HUES64 (cell line): ENCODE measurements at regions not wholly inside any gene's neighbourhood (a gene's known extent, or its start where the extent isn't known, plus 50 kb on each side); places are given as distances from the start of the nearest gene placed in this dataset.

Experiments
- H3K27ac ChIP-seq: 2 replicates; pipeline ENCODE4 v1.7.0; 2013; ENCODE audit warnings: low read depth, low read length, inconsistent platforms
- H3K27me3 ChIP-seq: 2 replicates; pipeline ENCODE4 v1.6.1; 2013; ENCODE audit warnings: mild to moderate bottlenecking, low read length; ENCODE audit not compliant: insufficient read depth
- H3K36me3 ChIP-seq: 2 replicates; pipeline ENCODE4 v1.6.1; 2013; ENCODE audit warnings: mild to moderate bottlenecking, low read length; ENCODE audit not compliant: insufficient read depth
- H3K4me1 ChIP-seq: 2 replicates; pipeline ENCODE4 v1.6.1; 2013; ENCODE audit warnings: mild to moderate bottlenecking, low read length, moderate library complexity; ENCODE audit not compliant: insufficient read depth
- H3K4me3 ChIP-seq: 2 replicates; pipeline ENCODE4 v1.5.1; 2013; ENCODE audit warnings: mild to moderate bottlenecking, low read length, moderate library complexity
- H3K9ac ChIP-seq: 2 replicates; pipeline ENCODE4 v1.6.1; 2013; ENCODE audit warnings: mild to moderate bottlenecking, low read depth, low read length
- H3K9me3 ChIP-seq: 2 replicates; pipeline ENCODE4 v1.6.1; 2013; ENCODE audit warnings: low read depth, low read length; ENCODE audit not compliant: insufficient read depth
- WGBS: fragments of 150-250, 120-280 bp; methylation state at CpG from one replicate; pipeline ENCODE4 v1.1.7; 2013; ENCODE audit warnings: missing lambda C conversion rate; 5-methylcytosine and 5-hydroxymethylcytosine counted together

DNA sequence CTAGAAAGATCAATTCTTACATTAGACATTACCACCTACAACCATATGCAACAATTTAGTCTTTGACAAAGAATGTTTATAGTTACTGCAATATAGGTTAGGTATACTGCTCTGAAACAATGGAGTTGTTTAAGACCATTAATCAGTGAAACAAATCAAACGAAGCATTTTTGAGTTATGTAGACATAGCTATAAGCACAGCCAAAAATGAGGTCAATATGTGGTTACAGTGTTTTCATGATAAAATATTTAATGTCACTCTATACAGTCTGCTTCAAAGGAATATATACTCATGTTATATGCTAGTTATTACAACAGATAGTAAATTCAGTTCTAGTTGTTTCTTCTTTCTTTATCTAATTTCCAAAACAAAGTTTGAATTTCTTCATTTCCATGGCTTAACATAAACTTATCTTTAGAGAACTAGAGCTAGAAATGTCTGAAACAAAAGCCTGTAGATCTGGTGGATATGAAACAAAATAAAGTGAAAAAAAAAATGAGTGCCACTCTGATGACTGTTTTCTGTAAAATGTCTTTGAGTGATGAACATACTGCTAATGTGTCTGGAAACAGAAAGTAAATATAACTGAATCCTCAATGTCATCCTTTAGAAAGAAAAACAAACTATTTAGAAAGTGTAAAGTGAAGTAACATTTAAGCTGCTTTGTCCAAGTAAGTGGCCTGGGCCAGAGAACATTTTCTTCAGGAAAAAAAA, 809.0 kb downstream of the FAT4 start:
- H3K27me3 ChIP-seq, result no peaks in the 10 kb centered on the region
- H3K4me3 ChIP-seq, result no peak overlapping the region
- no peaks in the 10 kb centered on the region for H3K9me3 ChIP-seq
- no peaks in the 10 kb centered on the region for H3K36me3 ChIP-seq
- H3K4me1 ChIP-seq, result no peaks in the 10 kb centered on the region
- H3K9ac ChIP-seq, result no peak overlapping the region
- no peak overlapping the region for H3K27ac ChIP-seq
- WGBS, result 100% methylated on average over 1 of the region's 1 CpG

DNA sequence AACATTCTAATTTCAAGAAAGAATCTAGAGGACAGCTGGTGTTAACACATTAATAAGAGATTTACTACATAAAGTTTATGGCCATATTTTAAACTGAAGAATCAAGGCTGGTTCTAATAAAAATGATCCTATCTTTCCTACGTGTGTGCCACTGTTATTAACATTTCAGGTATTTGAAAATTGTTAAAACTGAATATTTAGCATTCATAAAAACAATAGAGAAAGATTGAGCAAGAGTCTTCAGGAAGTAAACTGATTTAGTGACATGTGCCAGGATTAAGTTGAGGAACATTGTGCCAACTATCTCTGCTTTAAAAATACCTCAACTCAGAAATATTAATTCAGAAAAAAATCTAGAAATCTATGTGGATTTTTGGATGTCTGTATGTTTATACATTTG, 810.1 kb downstream of the FAT4 start:
- no peaks in the 10 kb centered on the region for H3K4me1 ChIP-seq
- H3K27ac ChIP-seq, result no peak overlapping the region
- no peak overlapping the region for H3K9ac ChIP-seq
- no CpG with 5 or more reads among the region's 1 CpG for WGBS
- no peak overlapping the region for H3K4me3 ChIP-seq
- no peaks in the 10 kb centered on the region for H3K36me3 ChIP-seq
- no peaks in the 10 kb centered on the region for H3K9me3 ChIP-seq
- H3K27me3 ChIP-seq, result no peaks in the 10 kb centered on the region

DNA sequence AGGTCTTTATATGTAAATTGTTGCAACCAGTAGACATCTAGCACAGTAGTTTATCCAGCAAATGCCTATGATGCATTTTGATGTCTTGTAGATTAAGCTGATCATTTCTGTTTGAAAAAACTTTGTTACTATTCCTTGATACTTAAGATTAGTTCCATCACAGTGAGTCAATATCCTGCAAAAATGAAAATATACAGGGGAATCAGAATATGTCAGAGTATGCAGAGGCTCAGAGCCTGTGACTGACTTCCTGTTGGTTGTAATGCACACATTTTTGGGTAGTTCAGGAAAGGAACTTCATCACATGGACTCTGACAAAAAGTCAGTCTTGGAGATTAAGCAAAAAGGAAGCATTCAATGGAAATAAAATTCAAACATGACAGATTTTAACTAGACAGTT, 815.5 kb downstream of the FAT4 start:
- Histone ChIP-seq H3K9ac (no peak overlapping the region), H3K4me1 (no peaks in the 10 kb centered on the region), H3K27ac (no peak overlapping the region), H3K36me3 (no peaks in the 10 kb centered on the region), H3K27me3 (no peaks in the 10 kb centered on the region), H3K9me3 (peaks cover 27% of the 10 kb centered on the region; the same call in 1 of the 2 replicates), H3K4me3 (no peak overlapping the region)

DNA sequence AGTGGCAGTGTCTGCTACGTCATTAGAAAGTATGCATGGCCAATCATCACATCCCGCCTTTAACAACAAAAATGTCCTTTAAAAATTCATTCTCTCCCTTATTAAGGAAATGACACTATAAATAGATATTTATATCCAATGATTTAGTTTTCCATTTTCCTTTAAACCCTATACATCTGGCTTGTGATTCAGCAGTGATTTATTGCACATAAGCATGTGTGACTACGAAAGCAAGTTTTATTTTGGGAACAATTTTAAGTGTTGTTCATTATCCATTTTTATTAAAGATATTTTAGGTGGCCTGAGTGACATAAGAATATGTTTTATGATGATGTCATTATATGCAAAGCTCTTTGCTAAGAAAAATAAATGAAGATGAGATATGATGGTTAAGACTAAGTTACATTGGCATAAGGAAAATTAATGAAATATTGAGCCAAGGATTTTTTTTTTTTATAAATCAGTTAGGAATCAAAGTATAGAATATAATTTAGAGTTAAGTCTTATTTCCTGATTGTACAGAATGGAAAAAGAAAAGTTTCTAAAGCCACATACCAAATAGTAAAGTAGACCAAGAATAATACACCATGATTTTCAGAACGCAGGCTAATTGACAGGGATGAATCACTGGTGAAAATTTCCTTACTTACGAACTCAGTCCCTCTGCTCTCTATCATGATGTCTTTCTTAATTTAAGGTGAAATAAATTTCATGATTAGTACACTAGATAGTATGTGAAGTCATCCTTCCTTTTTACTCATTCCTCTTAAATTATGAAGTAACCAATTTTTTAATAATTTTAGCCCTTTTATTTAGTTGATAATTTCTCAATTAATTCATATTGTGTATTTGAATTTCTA, 822.4 kb downstream of the FAT4 start:
- 96% methylated on average over 4 of the region's 5 CpGs for whole genome bisulfite sequencing

DNA sequence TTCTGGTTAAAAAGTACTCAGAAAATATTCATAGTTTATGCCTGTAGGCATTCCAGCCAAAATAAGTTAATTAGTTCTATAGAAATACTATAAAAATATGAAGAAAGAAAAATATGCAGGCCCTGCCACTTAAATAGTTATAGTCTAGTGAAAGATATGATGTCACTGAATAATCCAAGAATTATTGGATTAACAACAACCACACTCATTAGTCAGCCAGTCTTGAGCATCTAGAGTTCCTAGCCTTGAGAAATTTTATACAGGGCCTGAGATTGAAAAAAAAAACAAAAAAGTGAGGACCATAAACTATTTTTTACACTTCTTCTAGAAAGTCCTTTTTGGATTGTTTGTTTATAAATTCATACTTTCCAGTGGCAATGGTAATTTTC, 823.0 kb downstream of the FAT4 start:
- Histone ChIP-seq H3K36me3 (no peaks in the 10 kb centered on the region), H3K27me3 (no peaks in the 10 kb centered on the region), H3K4me3 (no peak overlapping the region), H3K9ac (no peak overlapping the region), H3K27ac (no peak overlapping the region), H3K9me3 (peaks cover 23% of the 10 kb centered on the region; the same call in 1 of the 2 replicates), H3K4me1 (no peaks in the 10 kb centered on the region)

More for the DNA sequence above, 822.4 kb downstream of the FAT4 start:
- Histone ChIP-seq H3K4me3 (no peak overlapping the region), H3K4me1 (no peaks in the 10 kb centered on the region), H3K27me3 (no peaks in the 10 kb centered on the region), H3K36me3 (no peaks in the 10 kb centered on the region), H3K9me3 (peaks cover 23% of the 10 kb centered on the region; the same call in 1 of the 2 replicates), H3K9ac (no peak overlapping the region), H3K27ac (no peak overlapping the region)

DNA sequence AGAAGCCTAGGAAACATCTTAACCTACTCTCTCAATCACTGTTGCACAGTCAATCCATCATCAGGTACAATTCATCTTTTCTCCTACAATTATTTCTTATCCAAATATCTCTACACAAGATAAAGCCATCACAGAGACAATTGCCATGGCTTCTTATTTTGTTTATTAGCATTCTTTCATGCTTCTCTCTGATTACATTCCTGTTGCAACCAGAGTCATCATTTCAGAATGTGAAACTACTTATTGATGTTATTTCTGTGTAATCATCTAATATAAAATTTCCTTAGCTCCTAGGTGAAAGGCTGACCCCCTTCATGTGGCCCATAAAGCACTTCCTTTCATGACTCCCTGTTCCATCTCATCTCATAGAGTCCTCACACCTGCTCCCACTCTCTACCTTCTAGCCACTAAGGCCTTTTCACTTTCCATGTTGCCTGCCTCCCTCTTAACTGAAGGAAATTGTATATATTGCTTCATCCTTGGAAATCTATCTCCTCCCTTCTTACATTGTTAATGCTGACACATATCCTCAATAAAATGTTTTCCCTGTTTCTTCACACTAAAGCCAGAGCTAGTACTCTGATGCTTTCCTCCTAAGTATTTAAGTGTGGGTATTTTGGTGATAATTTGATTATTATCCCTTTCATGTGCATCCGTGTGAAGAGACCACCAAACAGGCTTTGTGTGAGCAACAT, 829.9 kb downstream of the FAT4 start:
- no peaks in the 10 kb centered on the region for H3K4me1 ChIP-seq
- no peaks in the 10 kb centered on the region for H3K9me3 ChIP-seq
- H3K27ac ChIP-seq, result no peak overlapping the region
- no peaks in the 10 kb centered on the region for H3K36me3 ChIP-seq
- no peak overlapping the region for H3K9ac ChIP-seq
- no peaks in the 10 kb centered on the region for H3K27me3 ChIP-seq
- 93% methylated on average over 1 of the region's 1 CpG for WGBS
- H3K4me3 ChIP-seq, result no peak overlapping the region

DNA sequence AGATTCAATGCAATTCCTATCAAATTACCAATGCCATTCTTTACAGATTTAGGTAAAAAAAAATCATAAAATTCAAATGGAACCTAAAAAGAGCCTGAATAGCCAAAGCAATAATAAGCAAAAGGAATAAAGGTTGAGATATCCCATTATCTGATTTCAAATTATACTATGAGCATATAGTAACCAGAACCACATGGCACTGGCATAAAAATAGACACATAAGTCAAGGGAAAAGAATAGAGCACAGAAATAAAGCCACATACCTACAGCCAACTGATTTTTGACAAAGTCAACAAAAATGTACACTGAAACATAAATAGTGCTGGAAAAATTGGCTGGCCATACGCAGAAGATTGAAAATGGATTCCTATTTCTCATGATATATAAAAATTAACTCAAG, 853.7 kb downstream of the FAT4 start:
- Histone ChIP-seq H3K9ac (no peak overlapping the region), H3K27ac (no peak overlapping the region), H3K4me3 (no peak overlapping the region), H3K27me3 (no peaks in the 10 kb centered on the region), H3K9me3 (peaks cover 9% of the 10 kb centered on the region; the same call in 1 of the 2 replicates), H3K36me3 (no peaks in the 10 kb centered on the region), H3K4me1 (no peaks in the 10 kb centered on the region)
- no CpG with 5 or more reads among the region's 1 CpG for WGBS

DNA sequence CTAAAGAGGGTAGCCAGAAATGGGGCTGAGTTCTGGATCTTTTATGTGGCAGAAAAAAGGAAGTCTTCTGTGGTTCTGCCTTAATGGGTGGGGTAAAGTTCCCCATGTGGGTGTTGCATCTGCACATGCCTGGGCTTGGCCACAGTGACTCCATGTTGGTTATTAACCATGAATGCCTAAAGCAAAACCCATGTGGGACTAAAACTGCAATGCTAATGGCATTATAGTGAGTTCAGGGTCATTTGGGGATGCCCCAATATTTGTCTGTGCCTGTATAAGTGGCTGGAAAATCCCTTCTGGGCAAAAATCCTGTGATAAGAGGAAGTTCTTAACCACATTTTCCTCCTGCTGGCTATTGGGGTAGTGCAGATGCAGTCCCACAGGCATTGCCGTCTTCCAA, 857.4 kb downstream of the FAT4 start:
- no peak overlapping the region for H3K9ac ChIP-seq
- no peaks in the 10 kb centered on the region for H3K36me3 ChIP-seq
- peaks cover 9% of the 10 kb centered on the region; the same call in 1 of the 2 replicates for H3K9me3 ChIP-seq
- no peak overlapping the region for H3K27ac ChIP-seq
- H3K4me3 ChIP-seq, result no peak overlapping the region
- no peaks in the 10 kb centered on the region for H3K4me1 ChIP-seq
- H3K27me3 ChIP-seq, result no peaks in the 10 kb centered on the region
- WGBS, result 93% methylated on average over 1 of the region's 1 CpG

DNA sequence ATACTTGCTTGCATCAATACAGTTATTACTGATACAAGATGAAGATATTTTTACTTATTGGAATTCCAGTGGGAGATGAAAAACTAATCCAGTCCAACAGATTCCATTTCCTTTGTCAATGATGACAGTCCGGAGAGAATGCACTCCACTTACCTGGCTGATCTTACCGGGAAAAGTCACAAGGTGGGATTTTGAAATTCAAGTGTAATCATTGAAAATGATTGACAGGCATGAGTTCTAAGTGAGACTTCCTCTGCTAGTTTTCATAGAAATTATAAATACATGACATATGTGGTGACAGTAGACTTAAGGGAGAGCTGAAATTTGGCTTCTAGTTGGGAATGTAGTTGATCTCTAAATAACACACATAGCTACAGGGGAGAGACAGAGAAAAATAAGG, 859.9 kb downstream of the FAT4 start:
- Histone ChIP-seq H3K4me3 (no peak overlapping the region), H3K9ac (no peak overlapping the region), H3K27ac (no peak overlapping the region), H3K4me1 (no peaks in the 10 kb centered on the region), H3K27me3 (no peaks in the 10 kb centered on the region), H3K36me3 (no peaks in the 10 kb centered on the region), H3K9me3 (peaks cover 9% of the 10 kb centered on the region; the same call in 1 of the 2 replicates)
- WGBS, result 94% methylated on average over 2 of the region's 2 CpGs

DNA sequence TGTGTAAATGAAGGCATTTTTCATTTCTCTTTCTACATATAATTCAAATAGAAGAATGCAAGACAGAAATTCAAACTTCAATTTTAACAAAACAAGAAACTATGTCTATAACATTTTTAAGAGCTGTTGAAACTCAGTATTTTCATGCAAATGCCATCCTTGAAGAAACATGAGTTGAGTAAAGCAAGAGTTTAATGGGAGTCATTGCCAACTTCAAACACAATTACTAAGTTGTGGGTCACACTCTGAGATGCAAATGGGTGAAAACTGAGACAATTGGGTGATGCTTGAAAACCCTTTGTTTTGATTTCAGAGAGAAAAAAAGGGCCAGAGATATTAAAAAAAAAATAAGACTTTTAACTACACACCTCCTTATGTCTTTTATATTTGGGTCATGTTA, 865.9 kb downstream of the FAT4 start:
- H3K4me3 ChIP-seq, result no peak overlapping the region
- no peak overlapping the region for H3K9ac ChIP-seq
- H3K9me3 ChIP-seq, result no peaks in the 10 kb centered on the region
- H3K27ac ChIP-seq, result no peak overlapping the region; the same call in 1 of the 2 replicates
- H3K36me3 ChIP-seq, result no peaks in the 10 kb centered on the region
- H3K27me3 ChIP-seq, result no peaks in the 10 kb centered on the region
- H3K4me1 ChIP-seq, result peaks cover 12% of the 10 kb centered on the region

DNA sequence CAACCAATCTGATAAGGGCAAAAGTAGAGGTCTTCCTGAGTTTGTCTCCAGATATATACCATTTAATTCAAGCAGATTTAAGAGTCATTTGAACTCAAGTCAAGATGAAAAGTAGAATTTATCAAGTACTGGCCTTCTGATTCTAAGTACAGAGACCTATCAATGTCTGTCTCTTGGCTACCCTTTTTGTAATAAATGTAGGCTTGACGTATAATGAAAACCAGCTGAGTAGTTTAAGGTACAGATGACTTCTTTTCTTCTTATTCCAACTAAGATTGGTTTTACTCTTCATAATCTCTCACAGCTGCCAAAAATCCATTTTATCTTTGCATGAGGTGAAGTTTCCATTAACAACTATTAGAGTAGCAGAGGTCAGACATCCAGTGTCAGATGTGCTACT, 867.6 kb downstream of the FAT4 start:
- no peaks in the 10 kb centered on the region for H3K27me3 ChIP-seq
- H3K9ac ChIP-seq, result no peak overlapping the region
- 100% methylated on average over 1 of the region's 1 CpG for WGBS
- no peak overlapping the region for H3K27ac ChIP-seq
- H3K4me3 ChIP-seq, result no peak overlapping the region
- H3K36me3 ChIP-seq, result no peaks in the 10 kb centered on the region
- H3K9me3 ChIP-seq, result no peaks in the 10 kb centered on the region
- peaks cover 12% of the 10 kb centered on the region for H3K4me1 ChIP-seq
